IMR-90 (cell line): ENCODE measurements at regions not wholly inside any gene's neighbourhood (a gene's known extent, or its start where the extent isn't known, plus 50 kb on each side); places are given as distances from the start of the nearest gene placed in this dataset.
"Not testable (repeated sequence)": the region's sequence is repeated elsewhere in the genome, so short reads cannot be mapped to it uniquely, and the experiment has no call there.

Experiments used
- BHLHE40 ChIP-seq: fragments of 150-350 bp; IDR thresholded peaks from 2 replicates; pipeline ENCODE4 v1.6.1; 2016; ENCODE audit warnings: mild to moderate bottlenecking, low read depth, low read length
- CEBPB ChIP-seq: IDR thresholded peaks from 2 replicates; pipeline ENCODE4 v1.6.1; 2012; ENCODE audit warnings: low read depth, low read length, improper control_type of control experiment
- MXI1 ChIP-seq: IDR thresholded peaks from 2 replicates; pipeline ENCODE4 v1.6.1; 2012; ENCODE audit warnings: low read depth, mild to moderate bottlenecking, low read length, moderate library complexity, borderline replicate concordance
- POLR2A ChIP-seq: IDR thresholded peaks from 2 replicates; pipeline ENCODE4 v1.6.1; 2012; ENCODE audit warnings: mild to moderate bottlenecking, low read depth, low read length
- RAD21 ChIP-seq: IDR thresholded peaks from 2 replicates; pipeline ENCODE4 v1.6.1; 2012; ENCODE audit warnings: low read length, improper control_type of control experiment
- RCOR1 ChIP-seq: IDR thresholded peaks from 2 replicates; pipeline ENCODE4 v1.6.1; 2012; ENCODE audit warnings: mild to moderate bottlenecking, low read length, improper control_type of control experiment; ENCODE audit not compliant: insufficient replicate concordance
- TF ChIP-seq, protein P1 (sequence below): conservative IDR thresholded peaks from 2 replicates; pipeline ENCODE4 v1.5.1; 2012; ENCODE audit warnings: mild to moderate bottlenecking, low read depth, low read length, improper control_type of control experiment
- TF ChIP-seq, protein P2 (sequence below): fragments of 150-350 bp; IDR thresholded peaks from 2 replicates; pipeline ENCODE4 v1.6.1; 2017; ENCODE audit warnings: mild to moderate bottlenecking, antibody characterized with exemption, low read length, low read depth

DNA sequence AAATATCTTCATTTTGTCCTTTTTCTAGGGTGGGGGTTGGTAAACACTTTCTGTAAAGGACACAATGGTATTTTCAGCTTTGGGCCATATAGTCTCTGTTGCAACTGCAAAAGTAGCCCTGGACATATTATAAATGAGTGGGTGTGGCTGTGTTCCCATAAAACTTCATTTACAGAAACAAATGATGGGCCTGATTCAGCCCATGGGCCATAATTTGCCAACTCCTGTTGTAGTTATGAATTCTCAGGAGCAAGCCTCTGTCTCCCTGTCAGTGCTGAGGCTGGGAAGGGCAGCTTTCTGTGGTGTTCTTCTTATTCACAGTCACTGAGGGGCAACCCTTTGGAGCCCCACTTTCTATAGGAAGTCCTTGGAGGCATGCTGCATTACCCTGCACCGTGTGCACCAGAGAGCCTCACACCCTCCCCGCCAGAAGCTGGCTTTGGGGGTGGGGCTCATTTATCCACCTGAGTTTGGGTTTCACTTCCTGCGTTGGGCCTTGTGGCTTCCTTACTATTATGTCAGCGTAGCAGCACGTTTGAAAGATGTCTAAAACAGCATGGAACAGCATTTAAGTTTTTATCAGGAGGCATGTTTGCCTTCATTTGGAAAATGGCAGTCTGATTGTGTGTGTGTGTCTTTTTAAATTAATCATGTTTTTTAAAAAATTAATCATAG is 60.8 kb upstream of the FAN1 start:
- TF ChIP-seq, protein P1, sequence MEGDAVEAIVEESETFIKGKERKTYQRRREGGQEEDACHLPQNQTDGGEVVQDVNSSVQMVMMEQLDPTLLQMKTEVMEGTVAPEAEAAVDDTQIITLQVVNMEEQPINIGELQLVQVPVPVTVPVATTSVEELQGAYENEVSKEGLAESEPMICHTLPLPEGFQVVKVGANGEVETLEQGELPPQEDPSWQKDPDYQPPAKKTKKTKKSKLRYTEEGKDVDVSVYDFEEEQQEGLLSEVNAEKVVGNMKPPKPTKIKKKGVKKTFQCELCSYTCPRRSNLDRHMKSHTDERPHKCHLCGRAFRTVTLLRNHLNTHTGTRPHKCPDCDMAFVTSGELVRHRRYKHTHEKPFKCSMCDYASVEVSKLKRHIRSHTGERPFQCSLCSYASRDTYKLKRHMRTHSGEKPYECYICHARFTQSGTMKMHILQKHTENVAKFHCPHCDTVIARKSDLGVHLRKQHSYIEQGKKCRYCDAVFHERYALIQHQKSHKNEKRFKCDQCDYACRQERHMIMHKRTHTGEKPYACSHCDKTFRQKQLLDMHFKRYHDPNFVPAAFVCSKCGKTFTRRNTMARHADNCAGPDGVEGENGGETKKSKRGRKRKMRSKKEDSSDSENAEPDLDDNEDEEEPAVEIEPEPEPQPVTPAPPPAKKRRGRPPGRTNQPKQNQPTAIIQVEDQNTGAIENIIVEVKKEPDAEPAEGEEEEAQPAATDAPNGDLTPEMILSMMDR, result not testable (repeated sequence)
- TF ChIP-seq POLR2A, RCOR1, CEBPB, BHLHE40, RAD21, MXI1: not testable (repeated sequence)
- TF ChIP-seq, protein P2, sequence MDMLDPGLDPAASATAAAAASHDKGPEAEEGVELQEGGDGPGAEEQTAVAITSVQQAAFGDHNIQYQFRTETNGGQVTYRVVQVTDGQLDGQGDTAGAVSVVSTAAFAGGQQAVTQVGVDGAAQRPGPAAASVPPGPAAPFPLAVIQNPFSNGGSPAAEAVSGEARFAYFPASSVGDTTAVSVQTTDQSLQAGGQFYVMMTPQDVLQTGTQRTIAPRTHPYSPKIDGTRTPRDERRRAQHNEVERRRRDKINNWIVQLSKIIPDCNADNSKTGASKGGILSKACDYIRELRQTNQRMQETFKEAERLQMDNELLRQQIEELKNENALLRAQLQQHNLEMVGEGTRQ, result not testable (repeated sequence)
